ENCODE measurements at regions not wholly inside any gene's neighbourhood (a gene's known extent, or its start where the extent isn't known, plus 50 kb on each side); places are given as distances from the start of the nearest gene placed in this dataset.

DNA sequence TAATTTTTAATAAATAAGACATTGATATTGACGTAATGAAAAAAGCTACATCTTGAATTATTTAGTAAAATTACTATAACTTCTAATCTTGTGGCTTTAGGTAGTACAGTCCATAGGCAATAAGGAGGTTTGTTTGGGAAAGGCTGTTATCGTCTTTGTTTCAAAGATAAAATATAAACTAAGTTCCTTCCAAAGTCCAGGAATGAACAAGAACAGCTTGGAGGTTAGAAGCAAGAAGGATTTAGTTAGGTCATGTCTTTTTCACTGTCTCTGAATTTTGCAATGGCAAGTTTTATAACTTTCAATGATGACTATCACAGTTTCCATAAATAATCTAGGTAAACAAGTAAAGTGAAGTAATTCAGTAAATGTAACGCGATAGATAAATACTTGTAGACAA lies 106.9 kb upstream of the OLFM3 start:
- no peak overlapping the region for H3K4me3 ChIP-seq
- no peaks in the 10 kb centered on the region for H3K9me3 ChIP-seq
- no peaks in the 10 kb centered on the region for H3K36me3 ChIP-seq
- TF ChIP-seq POLR2A (IDR thresholded peaks at IDR 0.05) = no peak
- TF ChIP-seq CTCF (IDR thresholded peaks at IDR 0.05) = no peak
- no peak for TF ChIP-seq EP300 (IDR thresholded peaks at IDR 0.05)
- 89 to 91% methylated on average over 4 of the region's 4 CpGs for WGBS, 2 donors
- H3K4me1 ChIP-seq = no peaks in the 10 kb centered on the region
- DNase-seq (ENCODE audit: low spot score in 2 of 2) = no peak
- H3K27ac ChIP-seq = no peak overlapping the region
- H3K27me3 ChIP-seq = no peaks in the 10 kb centered on the region

DNA sequence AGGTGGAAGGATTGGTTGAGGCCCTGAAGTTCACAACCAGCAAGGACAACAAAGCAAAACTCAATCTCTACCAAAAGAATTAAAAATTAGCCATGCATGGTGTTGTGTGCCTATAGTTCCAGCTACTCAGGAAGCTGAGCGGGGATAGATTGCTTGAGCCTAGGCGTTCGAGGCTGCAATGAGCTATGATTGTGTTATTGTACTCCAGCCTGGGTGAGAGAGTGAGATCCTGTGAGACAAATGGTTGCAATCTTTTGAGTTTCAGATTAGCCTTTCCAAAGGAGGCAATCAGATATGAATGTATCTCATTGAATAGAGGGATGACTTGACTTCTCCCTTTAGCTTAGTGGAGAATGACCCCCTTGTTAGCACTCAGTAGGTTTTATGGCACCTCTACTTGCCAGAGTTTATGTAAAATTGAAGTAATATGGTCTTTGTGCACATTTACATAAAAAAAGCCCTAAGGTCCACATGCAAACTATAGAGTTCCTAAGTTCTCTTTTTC lies 105.6 kb upstream of the OLFM3 start:
- Histone ChIP-seq H3K4me3 (no peak overlapping the region), H3K27ac (no peak overlapping the region), H3K4me1 (no peaks in the 10 kb centered on the region), H3K27me3 (no peaks in the 10 kb centered on the region), H3K9me3 (no peaks in the 10 kb centered on the region), H3K36me3 (no peaks in the 10 kb centered on the region)
- 67 to 69% methylated on average over 3 of the region's 3 CpGs for WGBS, 2 donors
- TF ChIP-seq CTCF (IDR thresholded peaks at IDR 0.05) (no peak), POLR2A (IDR thresholded peaks at IDR 0.05) (no peak), EP300 (IDR thresholded peaks at IDR 0.05) (no peak)
- DNase-seq (ENCODE audit: low spot score in 2 of 2) = no peak

- TF ChIP-seq EP300 (IDR thresholded peaks at IDR 0.05) (no peak), POLR2A (IDR thresholded peaks at IDR 0.05) (no peak), CTCF (IDR thresholded peaks at IDR 0.05) (no peak)
- Histone ChIP-seq H3K27me3 (no peaks in the 10 kb centered on the region), H3K9me3 (no peaks in the 10 kb centered on the region), H3K36me3 (no peaks in the 10 kb centered on the region), H3K4me1 (no peaks in the 10 kb centered on the region), H3K4me3 (no peak overlapping the region), H3K27ac (no peak overlapping the region)
- DNase-seq (ENCODE audit: low spot score in 2 of 2) = no peak
Measured at GRCh38 chr1:102100666-102101065, 103.9 kb upstream of the OLFM3 start.

DNA sequence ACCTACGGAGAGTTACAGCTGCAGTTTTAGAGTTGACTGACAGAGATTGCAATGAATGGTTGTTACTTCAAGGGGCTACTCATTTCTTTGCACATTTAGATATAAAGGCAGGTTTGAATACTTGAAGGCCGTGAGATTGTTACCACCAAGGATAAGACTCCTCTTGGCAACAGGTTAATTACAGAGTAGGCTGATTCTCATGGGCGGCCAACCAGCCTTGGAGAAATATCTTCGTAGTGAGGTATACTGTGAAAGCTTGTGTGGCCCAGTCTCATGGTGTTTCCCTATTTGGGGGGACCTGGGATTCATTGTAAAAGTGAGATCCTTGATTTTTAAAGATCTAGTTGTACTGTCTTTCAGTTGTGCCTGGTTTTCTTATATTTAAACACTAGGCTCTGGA lies 103.2 kb upstream of the OLFM3 start:
- WGBS, 2 donors = 88 to 91% methylated on average over 4 of the region's 4 CpGs
- Histone ChIP-seq H3K27me3 (no peaks in the 10 kb centered on the region), H3K9me3 (no peaks in the 10 kb centered on the region), H3K27ac (no peak overlapping the region), H3K4me1 (no peaks in the 10 kb centered on the region), H3K36me3 (no peaks in the 10 kb centered on the region), H3K4me3 (no peak overlapping the region)
- TF ChIP-seq CTCF (IDR thresholded peaks at IDR 0.05) (no peak), EP300 (IDR thresholded peaks at IDR 0.05) (no peak), POLR2A (IDR thresholded peaks at IDR 0.05) (no peak)
- no peak for DNase-seq (ENCODE audit: low spot score in 2 of 2)

- 83 to 85% methylated on average over 3 of the region's 3 CpGs for WGBS, 2 donors
- H3K4me3 ChIP-seq = no peak overlapping the region
- TF ChIP-seq POLR2A (IDR thresholded peaks at IDR 0.05) (no peak), EP300 (IDR thresholded peaks at IDR 0.05) (no peak), CTCF (IDR thresholded peaks at IDR 0.05) (no peak)
- no peak overlapping the region for H3K27ac ChIP-seq
- H3K36me3 ChIP-seq = no peaks in the 10 kb centered on the region
- no peaks in the 10 kb centered on the region for H3K4me1 ChIP-seq
- H3K27me3 ChIP-seq = no peaks in the 10 kb centered on the region
- no peaks in the 10 kb centered on the region for H3K9me3 ChIP-seq
- no peak for DNase-seq (ENCODE audit: low spot score in 2 of 2)
Measured at GRCh38 chr1:102098536-102098935, 101.8 kb upstream of the OLFM3 start.

All from tibial nerve (tissue), 4 donors.